ENCODE measurements at regions not wholly inside any gene's neighbourhood (a gene's known extent, or its start where the extent isn't known, plus 50 kb on each side); places are given as distances from the start of the nearest gene placed in this dataset.
"Not testable (repeated sequence)": the region's sequence is repeated elsewhere in the genome, so short reads cannot be mapped to it uniquely, and the experiment has no call there.

GRCh38 chr19:30263830-30264381 is 108.3 kb upstream of the ZNF536 start:
- Mint-ChIP-seq H3K36me3 (ENCODE audit: low read depth) (no peaks in the 10 kb centered on the region), H3K4me1 (no peaks in the 10 kb centered on the region), H3K9me3 (no peaks in the 10 kb centered on the region), H3K4me3 (no peak overlapping the region), H3K27me3 (peaks cover 2% of the 10 kb centered on the region), H3K27ac (no peak overlapping the region)
- ATAC-seq (ENCODE audit: low read depth) (no peak), DNase-seq (no peak)
- TF ChIP-seq CTCF (IDR thresholded peaks at IDR 0.05) = no peak
- ChIA-PET CTCF (no interaction called here), POLR2A (no interaction called here)
- intact Hi-C loops (cut with micrococcal nuclease) = no loop called here

- H3K9me3 Mint-ChIP-seq; ATAC-seq (ENCODE audit: low read depth); H3K27me3 Mint-ChIP-seq; H3K27ac Mint-ChIP-seq; intact Hi-C loops (cut with micrococcal nuclease); H3K36me3 Mint-ChIP-seq (ENCODE audit: low read depth); H3K4me1 Mint-ChIP-seq; H3K4me3 Mint-ChIP-seq; POLR2A ChIA-PET; CTCF ChIA-PET; DNase-seq: not testable (repeated sequence)
These were observed 106.3 kb upstream of the ZNF536 start for GRCh38 chr19:30265918-30266317.

GRCh38 chr19:30266687-30267086 is 105.5 kb upstream of the ZNF536 start:
- Mint-ChIP-seq H3K36me3 (ENCODE audit: low read depth) (no peaks in the 10 kb centered on the region), H3K27me3 (no peaks in the 10 kb centered on the region), H3K27ac (no peak overlapping the region), H3K9me3 (no peaks in the 10 kb centered on the region), H3K4me1 (no peaks in the 10 kb centered on the region), H3K4me3 (no peak overlapping the region)
- ChIA-PET CTCF (no interaction called here), POLR2A (no interaction called here)
- no peak for ATAC-seq (ENCODE audit: low read depth)
- no peak for DNase-seq
- no peak for TF ChIP-seq CTCF (IDR thresholded peaks at IDR 0.05)
- intact Hi-C loops (cut with micrococcal nuclease) = no loop called here

GRCh38 chr19:30267332-30267731 is 104.9 kb upstream of the ZNF536 start:
- ATAC-seq (ENCODE audit: low read depth) = no peak
- no peak for TF ChIP-seq CTCF (IDR thresholded peaks at IDR 0.05)
- ChIA-PET POLR2A (no interaction called here), CTCF (no interaction called here)
- no peaks in the 10 kb centered on the region for H3K9me3 Mint-ChIP-seq
- no peak overlapping the region for H3K4me3 Mint-ChIP-seq
- no peak for DNase-seq
- H3K36me3 Mint-ChIP-seq (ENCODE audit: low read depth) = no peaks in the 10 kb centered on the region
- intact Hi-C loops (cut with micrococcal nuclease) = no loop called here
- H3K27me3 Mint-ChIP-seq = no peaks in the 10 kb centered on the region
- no peak overlapping the region for H3K27ac Mint-ChIP-seq
- H3K4me1 Mint-ChIP-seq = no peaks in the 10 kb centered on the region

GRCh38 chr19:30268601-30269000 is 103.6 kb upstream of the ZNF536 start:
- no peaks in the 10 kb centered on the region for H3K4me1 Mint-ChIP-seq
- ChIA-PET CTCF (no interaction called here), POLR2A (no interaction called here)
- H3K9me3 Mint-ChIP-seq = peaks cover 9% of the 10 kb centered on the region
- TF ChIP-seq CTCF (IDR thresholded peaks at IDR 0.05) = no peak
- no peak overlapping the region for H3K27ac Mint-ChIP-seq
- no peaks in the 10 kb centered on the region for H3K27me3 Mint-ChIP-seq
- intact Hi-C loops (cut with micrococcal nuclease) = no loop called here
- DNase-seq (no peak), ATAC-seq (ENCODE audit: low read depth) (no peak)
- H3K4me3 Mint-ChIP-seq = no peak overlapping the region
- H3K36me3 Mint-ChIP-seq (ENCODE audit: low read depth) = no peaks in the 10 kb centered on the region

- CTCF ChIA-PET = no interaction called here
These were observed 102.5 kb upstream of the ZNF536 start for GRCh38 chr19:30269638-30270037.

More at GRCh38 chr19:30269638-30270037, 102.5 kb upstream of the ZNF536 start:
- Mint-ChIP-seq H3K36me3 (ENCODE audit: low read depth) (no peaks in the 10 kb centered on the region), H3K27me3 (no peaks in the 10 kb centered on the region), H3K4me1 (no peaks in the 10 kb centered on the region), H3K9me3 (peaks cover 10% of the 10 kb centered on the region), H3K4me3 (no peak overlapping the region), H3K27ac (no peak overlapping the region)
- POLR2A ChIA-PET = no interaction called here
- TF ChIP-seq CTCF (IDR thresholded peaks at IDR 0.05) = no peak
- ATAC-seq (ENCODE audit: low read depth) (no peak), DNase-seq (no peak)
- intact Hi-C loops (cut with micrococcal nuclease) = no loop called here
